ENCODE measurements at regions not wholly inside any gene's neighbourhood (a gene's known extent, or its start where the extent isn't known, plus 50 kb on each side); places are given as distances from the start of the nearest gene placed in this dataset.

DNA sequence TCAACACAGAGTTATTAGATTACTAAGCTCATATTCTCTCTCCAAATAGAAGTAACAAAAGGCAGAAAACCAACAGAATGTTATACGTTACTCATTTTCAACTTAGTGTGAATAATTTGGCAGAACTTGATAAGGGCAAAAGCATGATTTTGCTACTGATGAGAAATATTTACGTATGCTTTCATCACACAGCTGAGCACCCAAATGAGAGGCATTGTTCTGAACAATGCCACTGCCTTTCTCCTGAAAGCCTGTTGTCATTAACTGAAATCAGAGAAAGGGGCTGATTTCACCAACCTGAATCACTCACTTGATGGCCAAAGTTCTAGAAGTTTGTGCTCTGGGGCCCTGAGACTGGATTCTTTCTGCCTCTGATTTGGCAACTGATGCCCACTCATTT lies 367.5 kb upstream of the PTGER4 start:
- TF ChIP-seq, protein P1, sequence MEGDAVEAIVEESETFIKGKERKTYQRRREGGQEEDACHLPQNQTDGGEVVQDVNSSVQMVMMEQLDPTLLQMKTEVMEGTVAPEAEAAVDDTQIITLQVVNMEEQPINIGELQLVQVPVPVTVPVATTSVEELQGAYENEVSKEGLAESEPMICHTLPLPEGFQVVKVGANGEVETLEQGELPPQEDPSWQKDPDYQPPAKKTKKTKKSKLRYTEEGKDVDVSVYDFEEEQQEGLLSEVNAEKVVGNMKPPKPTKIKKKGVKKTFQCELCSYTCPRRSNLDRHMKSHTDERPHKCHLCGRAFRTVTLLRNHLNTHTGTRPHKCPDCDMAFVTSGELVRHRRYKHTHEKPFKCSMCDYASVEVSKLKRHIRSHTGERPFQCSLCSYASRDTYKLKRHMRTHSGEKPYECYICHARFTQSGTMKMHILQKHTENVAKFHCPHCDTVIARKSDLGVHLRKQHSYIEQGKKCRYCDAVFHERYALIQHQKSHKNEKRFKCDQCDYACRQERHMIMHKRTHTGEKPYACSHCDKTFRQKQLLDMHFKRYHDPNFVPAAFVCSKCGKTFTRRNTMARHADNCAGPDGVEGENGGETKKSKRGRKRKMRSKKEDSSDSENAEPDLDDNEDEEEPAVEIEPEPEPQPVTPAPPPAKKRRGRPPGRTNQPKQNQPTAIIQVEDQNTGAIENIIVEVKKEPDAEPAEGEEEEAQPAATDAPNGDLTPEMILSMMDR (IDR thresholded peaks at IDR 0.05), result no peak
- Histone ChIP-seq H3K4me1 (ENCODE audit: low read depth) (no peaks in the 10 kb centered on the region), H3K9me3 (no peaks in the 10 kb centered on the region), H3K4me3 (no peak overlapping the region), H3K36me3 (ENCODE audit: low read depth) (no peaks in the 10 kb centered on the region)
- ATAC-seq (no peak), DNase-seq (no peak)
- intact Hi-C loops (cut with DNase I, micrococcal nuclease), result no loop called here

DNA sequence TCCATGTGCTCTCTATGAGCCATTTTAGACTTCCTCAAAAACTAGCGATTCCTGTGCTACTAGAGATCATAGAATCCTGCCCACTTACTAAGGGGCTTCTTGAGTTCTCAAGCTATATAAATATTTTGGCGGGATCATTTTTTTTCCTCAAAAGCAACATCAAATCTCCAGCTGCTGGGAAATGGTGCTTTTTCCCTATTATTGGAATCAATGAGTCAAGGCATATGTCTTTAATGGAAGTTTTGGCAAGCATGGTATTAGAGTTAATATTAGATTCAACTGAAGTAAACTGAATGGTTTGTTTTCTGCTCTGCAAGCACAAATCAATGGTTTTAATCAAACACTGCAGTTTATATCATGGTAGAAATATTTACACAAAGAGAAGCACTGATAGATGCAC lies 369.9 kb upstream of the PTGER4 start:
- no peaks in the 10 kb centered on the region for H3K4me1 ChIP-seq (ENCODE audit: low read depth)
- no peak for ATAC-seq
- no peak for DNase-seq
- intact Hi-C loops (cut with DNase I, micrococcal nuclease), result no loop called here
- H3K36me3 ChIP-seq (ENCODE audit: low read depth), result no peaks in the 10 kb centered on the region
- no peak overlapping the region for H3K4me3 ChIP-seq
- no peaks in the 10 kb centered on the region for H3K9me3 ChIP-seq
- TF ChIP-seq, protein P1 (IDR thresholded peaks at IDR 0.05), result no peak

DNA sequence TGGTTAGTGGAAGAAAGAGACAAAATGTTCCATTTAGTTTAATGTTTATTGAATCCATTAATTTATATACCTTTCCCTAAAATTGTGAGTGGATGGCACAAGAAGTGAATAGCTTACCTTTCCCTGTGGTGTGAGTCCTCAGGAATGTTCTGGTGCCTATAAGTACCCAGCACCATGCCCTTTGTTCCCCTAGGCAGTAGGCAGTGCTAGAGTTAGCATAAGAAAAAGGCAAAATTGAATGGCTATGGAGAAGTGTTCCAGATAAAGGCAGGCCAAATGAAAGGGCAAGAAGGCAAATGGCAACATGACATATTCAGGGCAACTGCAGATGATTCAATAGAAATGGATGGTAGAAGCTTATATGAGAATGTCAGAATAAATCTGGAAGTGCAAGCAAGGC lies 370.8 kb upstream of the PTGER4 start:
- H3K4me3 ChIP-seq, result no peak overlapping the region
- no peaks in the 10 kb centered on the region for H3K4me1 ChIP-seq (ENCODE audit: low read depth)
- DNase-seq (no peak), ATAC-seq (no peak)
- no peaks in the 10 kb centered on the region for H3K9me3 ChIP-seq
- H3K36me3 ChIP-seq (ENCODE audit: low read depth), result no peaks in the 10 kb centered on the region
- TF ChIP-seq, protein P1 (IDR thresholded peaks at IDR 0.05), result no peak
- intact Hi-C loops (cut with DNase I, micrococcal nuclease), result no loop called here

DNA sequence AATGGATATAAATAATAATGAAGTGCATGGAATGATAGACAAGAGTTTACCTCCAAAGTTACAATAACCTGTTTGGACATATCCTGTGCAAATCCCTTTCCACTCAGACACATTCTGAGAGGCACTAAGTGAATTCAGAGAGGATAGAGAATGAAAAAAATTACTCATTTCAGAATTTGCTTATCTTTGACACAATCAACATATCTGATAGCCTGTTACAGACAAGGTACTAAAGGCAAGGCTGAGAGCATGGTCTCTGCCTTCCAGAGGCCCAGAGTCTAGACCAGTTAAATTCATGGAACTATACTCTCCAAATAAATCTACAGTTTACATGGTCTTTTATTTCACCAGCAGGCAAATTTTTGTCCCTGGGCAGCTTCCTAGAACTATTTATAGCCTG lies 371.8 kb upstream of the PTGER4 start:
- intact Hi-C loops (cut with DNase I, micrococcal nuclease), result no loop called here
- ATAC-seq (no peak), DNase-seq (no peak)
- no peaks in the 10 kb centered on the region for H3K4me1 ChIP-seq (ENCODE audit: low read depth)
- no peaks in the 10 kb centered on the region for H3K9me3 ChIP-seq
- no peaks in the 10 kb centered on the region for H3K36me3 ChIP-seq (ENCODE audit: low read depth)
- H3K4me3 ChIP-seq, result no peak overlapping the region
- TF ChIP-seq, protein P1 (IDR thresholded peaks at IDR 0.05), result no peak

DNA sequence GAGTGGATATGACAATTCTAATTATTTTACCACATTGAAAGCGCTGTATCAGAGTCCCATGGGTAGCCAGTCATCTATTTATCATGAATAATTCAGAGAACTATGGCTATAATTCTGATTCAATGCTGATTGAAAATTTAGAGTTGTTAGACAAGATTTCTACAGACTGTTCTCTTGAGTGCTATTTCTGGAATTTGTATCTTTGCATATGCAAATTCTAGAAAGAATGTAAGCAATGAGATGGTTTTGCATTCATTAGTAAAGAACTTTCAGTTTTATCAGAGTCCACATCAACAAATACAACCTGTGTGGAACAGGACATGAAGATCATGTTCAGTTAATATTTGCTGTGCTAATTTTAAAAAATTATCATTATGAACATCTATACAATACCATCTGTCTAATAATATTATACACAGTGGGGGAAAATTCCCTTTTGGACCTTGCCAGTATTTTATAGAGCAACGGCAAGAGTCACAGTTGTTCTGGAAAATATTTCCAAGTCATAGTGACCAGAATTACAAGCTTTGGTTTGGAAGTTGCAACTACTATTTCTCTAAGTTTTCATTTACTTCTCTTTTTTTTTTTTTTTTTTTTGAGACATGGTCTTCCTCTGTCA lies 372.7 kb upstream of the PTGER4 start:
- no peaks in the 10 kb centered on the region for H3K36me3 ChIP-seq (ENCODE audit: low read depth)
- ATAC-seq, result no peak
- no peaks in the 10 kb centered on the region for H3K9me3 ChIP-seq
- DNase-seq, result no peak
- intact Hi-C loops (cut with DNase I, micrococcal nuclease), result no loop called here
- TF ChIP-seq, protein P1 (IDR thresholded peaks at IDR 0.05), result no peak
- H3K4me1 ChIP-seq (ENCODE audit: low read depth), result no peaks in the 10 kb centered on the region
- H3K4me3 ChIP-seq, result no peak overlapping the region

DNA sequence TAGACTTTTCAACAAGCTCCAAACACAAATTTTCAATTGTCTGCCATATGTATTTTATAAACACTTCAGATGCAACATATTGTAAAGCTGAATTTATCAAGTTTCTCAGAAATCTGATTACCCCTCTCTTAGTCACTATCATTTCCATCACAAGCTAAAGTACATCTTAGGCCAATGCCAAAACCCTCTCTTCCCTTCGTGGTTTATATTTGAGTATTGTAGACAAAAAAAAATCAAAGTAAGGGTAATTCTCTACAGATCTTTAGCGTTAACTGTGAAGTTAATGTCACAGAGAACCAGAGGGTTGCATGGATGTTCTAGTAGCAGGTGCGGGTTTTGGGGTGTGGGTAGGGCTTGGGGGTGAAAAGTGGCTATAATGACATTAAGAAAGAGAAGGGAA lies 387.7 kb upstream of the PTGER4 start:
- no peak for DNase-seq
- TF ChIP-seq, protein P1 (IDR thresholded peaks at IDR 0.05), result no peak
- intact Hi-C loops (cut with DNase I, micrococcal nuclease), result no loop called here

More for the DNA sequence above, 387.7 kb upstream of the PTGER4 start:
- Histone ChIP-seq H3K4me3 (no peak overlapping the region), H3K36me3 (ENCODE audit: low read depth) (no peaks in the 10 kb centered on the region), H3K4me1 (ENCODE audit: low read depth) (no peaks in the 10 kb centered on the region), H3K9me3 (no peaks in the 10 kb centered on the region)
- no peak for ATAC-seq
